Ovary (tissue), 7 donors: ENCODE measurements at regions not wholly inside any gene's neighbourhood (a gene's known extent, or its start where the extent isn't known, plus 50 kb on each side); places are given as distances from the start of the nearest gene placed in this dataset.

Experiments used
- DNase-seq, 5 donors: peaks; one replicate each; pipeline ENCODE4 v3.0.0-alpha.2; 2019 to 2020
- H3K27ac ChIP-seq, 2 donors: fragments of 200-600 bp; one replicate each; pipeline versions ENCODE4 v1.5.1 to v1.8.0; 2019 to 2022
- H3K27me3 ChIP-seq: fragments of 200-600 bp; one replicate; pipeline ENCODE4 v1.8.0; 2022
- H3K36me3 ChIP-seq: fragments of 200-600 bp; sonication (generic); one replicate; pipeline ENCODE4 v1.5.1; 2019
- H3K4me1 ChIP-seq: one replicate; pipeline ENCODE4 v1.8.1; 2013; ENCODE audit warnings: mild to moderate bottlenecking, moderate library complexity; ENCODE audit not compliant: insufficient read depth
- H3K4me3 ChIP-seq: fragments of 200-600 bp; sonication (generic); one replicate; pipeline ENCODE4 v1.5.1; 2017
- H3K9me3 ChIP-seq, 2 donors: fragments of 200-600 bp in 1 of 2; sonication (generic) in 1 of 2; one replicate each; pipeline versions ENCODE4 v1.5.1 to v1.8.1; 2013 to 2019; ENCODE audit warnings: mild to moderate bottlenecking in 1 of 2, moderate library complexity in 1 of 2
- EP300 ChIP-seq: sonication (generic); formaldehyde crosslinking; IDR thresholded peaks from one replicate; pipeline ENCODE4 v1.6.1; 2017; ENCODE audit warnings: antibody characterized with exemption
- POLR2A ChIP-seq: fragments of 450-650 bp; IDR thresholded peaks from one replicate; pipeline ENCODE4 v1.6.1; 2017; ENCODE audit warnings: antibody characterized with exemption, mild to moderate bottlenecking, moderate library complexity
- WGBS, 3 donors: extraction: QIAGEN DNeasy Blood & Tissue Kit in 1 of 3; methylation state at CpG; one replicate each; pipeline versions ENCODE4 v1.1.5 to v1.1.7; 2013 to 2017; 5-methylcytosine and 5-hydroxymethylcytosine counted together
- intact Hi-C, 4 donors: fragments of 100-400 bp; cut with DNase I; formaldehyde crosslinking; loops; one replicate each; pipeline versions ENCODE4 v1.11.0 to v1.15.1; 2022 to 2023
- TF ChIP-seq, protein P1 (sequence below), 3 donors: fragments of 450-650 bp in 2 of 3; fragments of 200-600 bp in 1 of 3; IDR thresholded peaks; one replicate each; pipeline versions ENCODE4 v1.5.1 to v1.8.0; 2016 to 2022; ENCODE audit warnings: antibody characterized with exemption in 3 of 3, mild to moderate bottlenecking in 1 of 3
- donor health status: DM: no; HTN: no; CAD: no; lungs with moderate emphysema.
- donor health status: DM: no; HTN: no; CAD: no.
- donor health status: Bipolar disorder and iron deficiency.
- donor health status: DM: no; HTN: no; CAD: no.
- donor health status: DM: yes; HTN: yes; CAD: no.

DNA sequence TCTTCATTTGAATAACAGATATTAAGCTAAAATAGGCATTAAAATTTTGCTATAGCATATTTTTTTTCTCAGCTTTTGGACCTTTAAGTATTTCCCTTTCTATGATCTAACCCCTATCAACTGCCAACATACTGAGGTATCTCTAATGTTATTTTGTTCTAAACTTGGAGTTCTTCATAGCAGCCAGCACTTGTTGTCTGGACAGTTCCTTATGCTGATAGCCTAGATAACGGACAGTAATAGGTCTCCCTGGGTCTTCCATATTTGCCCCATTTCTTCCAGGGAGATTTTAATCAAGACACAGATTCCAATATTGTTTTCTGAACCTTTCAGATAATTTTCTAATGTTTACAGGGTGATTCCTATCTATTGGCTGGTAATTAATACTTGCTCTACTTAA, 475.8 kb upstream of the MAP2 start:
- 76 to 87% (median 79%) methylated on average over 1 of the region's 1 CpG for WGBS, 3 donors
- Histone ChIP-seq H3K4me3 (no peak overlapping the region), H3K27ac (no peak overlapping the region), H3K9me3 (no peaks in the 10 kb centered on the region), H3K27me3 (no peaks in the 10 kb centered on the region), H3K4me1 (no peaks in the 10 kb centered on the region), H3K36me3 (no peaks in the 10 kb centered on the region)
- TF ChIP-seq EP300 (no peak), POLR2A (no peak)
- TF ChIP-seq, protein P1, sequence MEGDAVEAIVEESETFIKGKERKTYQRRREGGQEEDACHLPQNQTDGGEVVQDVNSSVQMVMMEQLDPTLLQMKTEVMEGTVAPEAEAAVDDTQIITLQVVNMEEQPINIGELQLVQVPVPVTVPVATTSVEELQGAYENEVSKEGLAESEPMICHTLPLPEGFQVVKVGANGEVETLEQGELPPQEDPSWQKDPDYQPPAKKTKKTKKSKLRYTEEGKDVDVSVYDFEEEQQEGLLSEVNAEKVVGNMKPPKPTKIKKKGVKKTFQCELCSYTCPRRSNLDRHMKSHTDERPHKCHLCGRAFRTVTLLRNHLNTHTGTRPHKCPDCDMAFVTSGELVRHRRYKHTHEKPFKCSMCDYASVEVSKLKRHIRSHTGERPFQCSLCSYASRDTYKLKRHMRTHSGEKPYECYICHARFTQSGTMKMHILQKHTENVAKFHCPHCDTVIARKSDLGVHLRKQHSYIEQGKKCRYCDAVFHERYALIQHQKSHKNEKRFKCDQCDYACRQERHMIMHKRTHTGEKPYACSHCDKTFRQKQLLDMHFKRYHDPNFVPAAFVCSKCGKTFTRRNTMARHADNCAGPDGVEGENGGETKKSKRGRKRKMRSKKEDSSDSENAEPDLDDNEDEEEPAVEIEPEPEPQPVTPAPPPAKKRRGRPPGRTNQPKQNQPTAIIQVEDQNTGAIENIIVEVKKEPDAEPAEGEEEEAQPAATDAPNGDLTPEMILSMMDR (IDR thresholded peaks at IDR 0.05), result no peak
- intact Hi-C loops, result no loop called here
- no peak for DNase-seq

DNA sequence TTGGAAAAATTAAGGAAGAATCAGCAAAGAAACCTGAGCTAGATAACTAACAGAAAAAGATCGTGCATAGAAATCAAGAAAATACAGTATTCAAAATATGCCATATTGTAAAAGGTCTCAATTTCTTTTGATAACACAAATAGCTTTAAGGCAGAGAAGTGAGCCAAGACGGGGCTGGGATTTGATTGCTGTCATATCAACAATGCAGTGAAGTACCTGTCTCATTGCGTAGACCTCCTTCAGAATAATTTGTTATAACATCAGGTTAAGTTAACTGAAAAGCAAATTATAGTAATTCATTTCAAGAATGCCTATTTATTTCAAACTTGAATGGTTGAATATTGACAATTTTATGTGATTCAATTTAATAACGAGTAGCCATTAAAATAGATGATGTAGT, 453.8 kb upstream of the MAP2 start:
- intact Hi-C loops, result no loop called here
- 81 to 85% (median 82%) methylated on average over 4 of the region's 4 CpGs for WGBS, 3 donors

DNA sequence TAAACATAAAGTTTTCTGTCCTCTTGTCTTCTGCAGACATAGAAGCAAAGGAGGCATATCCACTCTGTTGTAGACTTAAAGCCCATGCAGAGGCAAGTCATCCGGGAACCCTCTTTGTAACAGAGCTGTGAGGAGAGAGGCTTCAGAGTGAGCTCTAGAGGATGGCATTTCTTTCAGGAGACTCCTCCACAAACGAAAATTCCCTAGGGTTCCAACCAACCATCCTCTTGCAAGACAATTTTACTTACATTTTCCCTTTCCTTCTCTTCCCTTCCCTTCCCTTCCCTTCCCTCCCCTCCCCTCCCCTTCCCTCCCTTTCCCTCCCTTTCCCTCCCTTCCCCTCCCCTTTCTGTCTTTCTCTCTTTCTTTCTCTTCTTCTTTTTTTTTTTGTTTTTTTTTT, 446.3 kb upstream of the MAP2 start:
- no peak overlapping the region for H3K27ac ChIP-seq
- no peaks in the 10 kb centered on the region for H3K27me3 ChIP-seq
- DNase-seq, result no peak
- intact Hi-C loops, result no loop called here
- no peaks in the 10 kb centered on the region for H3K9me3 ChIP-seq
- TF ChIP-seq, protein P1 (IDR thresholded peaks at IDR 0.05), result no peak
- TF ChIP-seq POLR2A, result no peak
- TF ChIP-seq EP300, result no peak
- WGBS, 3 donors, result 58 to 65% (median 61%) methylated on average over 2 of the region's 2 CpGs
- H3K36me3 ChIP-seq, result no peaks in the 10 kb centered on the region
- H3K4me1 ChIP-seq, result no peaks in the 10 kb centered on the region
- no peak overlapping the region for H3K4me3 ChIP-seq

More for the DNA sequence above, 453.8 kb upstream of the MAP2 start:
- H3K4me1 ChIP-seq, result no peaks in the 10 kb centered on the region
- TF ChIP-seq EP300, result no peak
- TF ChIP-seq POLR2A, result no peak
- TF ChIP-seq, protein P1 (IDR thresholded peaks at IDR 0.05), result no peak
- no peak overlapping the region for H3K27ac ChIP-seq
- no peaks in the 10 kb centered on the region for H3K36me3 ChIP-seq
- no peak for DNase-seq
- no peaks in the 10 kb centered on the region for H3K27me3 ChIP-seq
- H3K4me3 ChIP-seq, result no peak overlapping the region
- H3K9me3 ChIP-seq, result no peaks in the 10 kb centered on the region

DNA sequence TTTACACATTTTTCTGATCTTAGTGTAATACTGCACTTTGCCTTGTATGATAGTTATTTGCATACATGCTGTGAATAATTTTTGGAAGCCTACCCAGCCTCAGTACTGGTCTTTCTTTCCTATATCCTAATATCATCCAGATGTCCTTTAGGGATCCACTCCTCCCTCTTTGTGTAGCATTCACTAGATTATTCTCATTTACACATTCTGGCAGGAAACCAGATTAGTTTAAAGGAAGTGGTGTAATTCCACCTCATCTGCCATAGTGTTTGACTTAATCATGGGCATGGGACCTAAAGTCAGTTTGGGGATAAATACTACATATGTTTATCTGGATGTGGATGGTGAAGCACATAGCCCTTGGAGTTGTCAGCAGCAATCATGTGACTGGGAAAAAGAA, 444.9 kb upstream of the MAP2 start:
- TF ChIP-seq, protein P1 (IDR thresholded peaks at IDR 0.05), result no peak
- no peak for TF ChIP-seq EP300
- no peak for TF ChIP-seq POLR2A
- no peaks in the 10 kb centered on the region for H3K4me1 ChIP-seq
- no peak overlapping the region for H3K27ac ChIP-seq
- intact Hi-C loops, result no loop called here
- H3K27me3 ChIP-seq, result no peaks in the 10 kb centered on the region
- H3K4me3 ChIP-seq, result no peak overlapping the region
- DNase-seq, result no peak
- no peaks in the 10 kb centered on the region for H3K9me3 ChIP-seq
- H3K36me3 ChIP-seq, result no peaks in the 10 kb centered on the region

DNA sequence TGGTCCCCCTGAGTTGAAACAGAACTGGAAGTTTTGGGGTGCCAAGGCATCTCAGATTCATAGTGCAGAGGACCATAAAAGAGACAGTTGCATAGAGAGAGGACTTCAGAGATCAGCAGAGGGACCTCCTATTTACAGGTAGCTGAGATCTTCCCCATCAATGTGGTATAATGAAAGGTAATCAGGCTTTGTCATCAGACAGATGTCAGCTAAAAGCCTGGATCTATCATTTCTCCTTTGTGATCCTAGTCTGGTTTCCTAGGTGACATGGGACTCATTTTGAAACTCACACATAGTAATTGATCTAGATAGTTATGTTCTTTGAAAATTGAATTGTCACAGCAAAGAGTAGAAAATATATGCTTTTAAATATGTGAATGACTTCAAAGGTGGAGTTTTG, 443.5 kb upstream of the MAP2 start:
- TF ChIP-seq, protein P1 (IDR thresholded peaks at IDR 0.05), result no peak
- TF ChIP-seq POLR2A (no peak), EP300 (no peak)
- Histone ChIP-seq H3K27ac (no peak overlapping the region), H3K4me3 (no peak overlapping the region), H3K36me3 (no peaks in the 10 kb centered on the region), H3K9me3 (no peaks in the 10 kb centered on the region), H3K4me1 (no peaks in the 10 kb centered on the region), H3K27me3 (no peaks in the 10 kb centered on the region)
- DNase-seq, result no peak
- intact Hi-C loops, result no loop called here
